Testis (tissue), 2 donors: ENCODE measurements at regions not wholly inside any gene's neighbourhood (a gene's known extent, or its start where the extent isn't known, plus 50 kb on each side); places are given as distances from the start of the nearest gene placed in this dataset.

Source experiments
- POLR2A ChIP-seq: fragments of 450-650 bp; IDR thresholded peaks from one replicate; pipeline ENCODE4 v1.6.1; 2017; ENCODE audit warnings: antibody characterized with exemption, mild to moderate bottlenecking, moderate library complexity
- TF ChIP-seq, protein P1 (sequence below), 3 experiments: fragments of 450-650 bp in 2 of 3; fragments of 200-600 bp in 1 of 3; sonication (generic) in 1 of 3; IDR thresholded peaks; one replicate each; pipeline ENCODE4 v1.5.1; 2016 to 2019; ENCODE audit warnings: antibody characterized with exemption in 3 of 3, mild to moderate bottlenecking in 2 of 3, moderate library complexity in 1 of 3

GRCh38 chr13:73819711-73820110 lies 314.5 kb downstream of the KLF12 start:
- TF ChIP-seq, protein P1, sequence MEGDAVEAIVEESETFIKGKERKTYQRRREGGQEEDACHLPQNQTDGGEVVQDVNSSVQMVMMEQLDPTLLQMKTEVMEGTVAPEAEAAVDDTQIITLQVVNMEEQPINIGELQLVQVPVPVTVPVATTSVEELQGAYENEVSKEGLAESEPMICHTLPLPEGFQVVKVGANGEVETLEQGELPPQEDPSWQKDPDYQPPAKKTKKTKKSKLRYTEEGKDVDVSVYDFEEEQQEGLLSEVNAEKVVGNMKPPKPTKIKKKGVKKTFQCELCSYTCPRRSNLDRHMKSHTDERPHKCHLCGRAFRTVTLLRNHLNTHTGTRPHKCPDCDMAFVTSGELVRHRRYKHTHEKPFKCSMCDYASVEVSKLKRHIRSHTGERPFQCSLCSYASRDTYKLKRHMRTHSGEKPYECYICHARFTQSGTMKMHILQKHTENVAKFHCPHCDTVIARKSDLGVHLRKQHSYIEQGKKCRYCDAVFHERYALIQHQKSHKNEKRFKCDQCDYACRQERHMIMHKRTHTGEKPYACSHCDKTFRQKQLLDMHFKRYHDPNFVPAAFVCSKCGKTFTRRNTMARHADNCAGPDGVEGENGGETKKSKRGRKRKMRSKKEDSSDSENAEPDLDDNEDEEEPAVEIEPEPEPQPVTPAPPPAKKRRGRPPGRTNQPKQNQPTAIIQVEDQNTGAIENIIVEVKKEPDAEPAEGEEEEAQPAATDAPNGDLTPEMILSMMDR (IDR thresholded peaks at IDR 0.05): no peak
- no peak for TF ChIP-seq POLR2A
